ENCODE measurements at regions not wholly inside any gene's neighbourhood (a gene's known extent, or its start where the extent isn't known, plus 50 kb on each side); places are given as distances from the start of the nearest gene placed in this dataset.

DNA sequence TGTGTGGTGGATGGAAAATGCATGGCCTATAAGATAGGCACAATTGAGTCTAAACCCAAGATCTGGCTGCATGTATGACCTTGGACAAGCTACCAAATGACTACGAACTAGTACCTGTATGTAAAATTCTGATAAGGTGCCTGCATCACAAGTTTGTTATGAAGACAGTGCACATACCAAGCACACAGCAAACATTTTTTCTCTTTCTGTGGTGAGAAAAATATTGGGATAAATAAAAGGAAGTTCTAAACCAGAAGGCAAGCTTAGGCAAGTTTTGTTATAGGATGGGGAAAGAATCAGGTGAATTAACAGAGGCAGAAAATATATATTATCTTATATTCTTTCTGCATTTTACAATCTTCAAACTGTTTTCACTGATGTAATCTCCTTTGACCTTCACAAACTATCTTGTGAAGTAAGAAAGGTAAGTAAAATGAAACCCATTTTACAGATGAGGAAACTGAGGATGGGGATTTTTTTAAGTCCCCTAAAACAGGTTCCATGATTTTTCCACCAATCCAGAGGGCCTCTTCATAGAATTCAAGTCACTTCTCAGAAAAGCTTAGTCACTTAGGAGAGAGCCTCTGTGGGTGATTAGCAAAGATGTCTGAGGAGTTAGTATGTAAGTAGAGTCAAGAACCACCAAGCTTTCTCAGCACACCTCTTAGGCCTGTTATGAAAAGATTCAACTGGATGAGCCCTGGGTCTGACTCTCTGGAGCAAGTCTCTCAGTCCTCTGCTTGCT is 132.0 kb upstream of the RAP1B start:
- TF ChIP-seq, protein P1, sequence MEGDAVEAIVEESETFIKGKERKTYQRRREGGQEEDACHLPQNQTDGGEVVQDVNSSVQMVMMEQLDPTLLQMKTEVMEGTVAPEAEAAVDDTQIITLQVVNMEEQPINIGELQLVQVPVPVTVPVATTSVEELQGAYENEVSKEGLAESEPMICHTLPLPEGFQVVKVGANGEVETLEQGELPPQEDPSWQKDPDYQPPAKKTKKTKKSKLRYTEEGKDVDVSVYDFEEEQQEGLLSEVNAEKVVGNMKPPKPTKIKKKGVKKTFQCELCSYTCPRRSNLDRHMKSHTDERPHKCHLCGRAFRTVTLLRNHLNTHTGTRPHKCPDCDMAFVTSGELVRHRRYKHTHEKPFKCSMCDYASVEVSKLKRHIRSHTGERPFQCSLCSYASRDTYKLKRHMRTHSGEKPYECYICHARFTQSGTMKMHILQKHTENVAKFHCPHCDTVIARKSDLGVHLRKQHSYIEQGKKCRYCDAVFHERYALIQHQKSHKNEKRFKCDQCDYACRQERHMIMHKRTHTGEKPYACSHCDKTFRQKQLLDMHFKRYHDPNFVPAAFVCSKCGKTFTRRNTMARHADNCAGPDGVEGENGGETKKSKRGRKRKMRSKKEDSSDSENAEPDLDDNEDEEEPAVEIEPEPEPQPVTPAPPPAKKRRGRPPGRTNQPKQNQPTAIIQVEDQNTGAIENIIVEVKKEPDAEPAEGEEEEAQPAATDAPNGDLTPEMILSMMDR (conservative IDR thresholded peaks at IDR 0.05; ENCODE audit: low read length): no peak
- TF ChIP-seq EZH2phosphoT487 (IDR thresholded peaks at IDR 0.05; ENCODE audit: borderline replicate concordance): no peak

All from Loucy (cell line).